Psoas muscle (tissue), 7 donors: ENCODE measurements at regions not wholly inside any gene's neighbourhood (a gene's known extent, or its start where the extent isn't known, plus 50 kb on each side); places are given as distances from the start of the nearest gene placed in this dataset.

Experiments
- ATAC-seq, 4 donors: fragments of 200-7000 bp; cut with Tn5 transposase; one replicate each; pipeline ENCODE4 v1.9.1; 2020; ENCODE audit warnings: moderate library complexity in 3 of 4, mild to moderate bottlenecking in 2 of 4
- DNase-seq, 2 donors: peaks; one replicate each; pipeline ENCODE4 v3.0.0-alpha.2; 2020
- H3K27ac ChIP-seq: fragments of 200-600 bp; one replicate; pipeline ENCODE4 v1.8.0; 2022
- H3K27me3 ChIP-seq, 3 donors: fragments of 200-600 bp in 1 of 3; one replicate each; pipeline versions ENCODE4 v1.6.1 to v1.8.0; 2013 to 2022; ENCODE audit warnings: low read length in 2 of 3, mild to moderate bottlenecking in 2 of 3, moderate library complexity in 1 of 3; ENCODE audit not compliant: insufficient read depth in 3 of 3
- H3K36me3 ChIP-seq, 2 donors: fragments of 200-600 bp in 1 of 2; one replicate each; pipeline versions ENCODE4 v1.6.1 to v1.8.0; 2013 to 2022; ENCODE audit warnings: low read depth in 1 of 2, mild to moderate bottlenecking in 1 of 2, moderate library complexity in 1 of 2; ENCODE audit not compliant: insufficient read depth in 1 of 2
- H3K4me1 ChIP-seq: fragments of 200-600 bp; one replicate; pipeline ENCODE4 v1.8.0; 2022
- H3K4me3 ChIP-seq: fragments of 200-600 bp; one replicate; pipeline ENCODE4 v1.8.0; 2022; ENCODE audit warnings: mild to moderate bottlenecking
- H3K9me3 ChIP-seq: fragments of 200-600 bp; one replicate; pipeline ENCODE4 v1.8.0; 2022
- WGBS, 3 donors: extraction: QIAGEN DNeasy Blood & Tissue Kit; methylation state at CpG; one replicate each; pipeline versions ENCODE4 v1.1.6 to v1.1.7; 2013; 5-methylcytosine and 5-hydroxymethylcytosine counted together
- intact Hi-C, 2 donors: fragments of 100-400 bp; cut with DNase I; formaldehyde crosslinking; loops; one replicate each; pipeline versions ENCODE4 v1.11.0 to v1.14.2; 2022
- TF ChIP-seq, protein P1 (sequence below): fragments of 200-600 bp; IDR thresholded peaks from one replicate; pipeline ENCODE4 v1.8.0; 2022; ENCODE audit warnings: antibody characterized with exemption
- donor health status: healthy with polysubstance abuse.
- donor health status: DM: no; HTN: no; CAD: no; lungs with moderate emphysema.
- donor health status: Bipolar disorder and iron deficiency.
- donor health status: healthy.
- donor health status: DM: yes; HTN: yes; CAD: no.
- donor health status: DM: no; HTN: no; CAD: no.
- donor health status: DM: yes; HTN: yes; CAD: no.

DNA sequence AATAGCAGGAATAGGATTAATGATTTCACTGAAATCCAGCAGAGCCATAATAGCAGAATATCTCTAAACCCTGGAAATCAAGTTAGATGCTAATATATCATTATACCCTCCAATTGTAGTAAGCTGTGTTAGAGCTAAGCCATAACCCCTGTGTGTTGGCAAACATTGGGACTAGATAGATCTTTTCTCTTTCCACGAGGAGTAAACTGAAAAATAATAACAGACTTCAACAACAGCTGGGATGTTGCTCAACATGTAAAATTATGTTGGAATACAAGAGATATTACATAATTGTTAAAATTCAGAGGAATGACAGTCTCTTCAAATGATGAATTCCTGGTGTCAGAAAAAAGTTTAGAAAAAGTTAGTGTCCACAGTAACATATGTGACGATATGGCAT lies 383.8 kb downstream of the SNAPC1 start:
- 58 to 76% (median 64%) methylated on average over 2 of the region's 2 CpGs for WGBS, 3 donors
- TF ChIP-seq, protein P1, sequence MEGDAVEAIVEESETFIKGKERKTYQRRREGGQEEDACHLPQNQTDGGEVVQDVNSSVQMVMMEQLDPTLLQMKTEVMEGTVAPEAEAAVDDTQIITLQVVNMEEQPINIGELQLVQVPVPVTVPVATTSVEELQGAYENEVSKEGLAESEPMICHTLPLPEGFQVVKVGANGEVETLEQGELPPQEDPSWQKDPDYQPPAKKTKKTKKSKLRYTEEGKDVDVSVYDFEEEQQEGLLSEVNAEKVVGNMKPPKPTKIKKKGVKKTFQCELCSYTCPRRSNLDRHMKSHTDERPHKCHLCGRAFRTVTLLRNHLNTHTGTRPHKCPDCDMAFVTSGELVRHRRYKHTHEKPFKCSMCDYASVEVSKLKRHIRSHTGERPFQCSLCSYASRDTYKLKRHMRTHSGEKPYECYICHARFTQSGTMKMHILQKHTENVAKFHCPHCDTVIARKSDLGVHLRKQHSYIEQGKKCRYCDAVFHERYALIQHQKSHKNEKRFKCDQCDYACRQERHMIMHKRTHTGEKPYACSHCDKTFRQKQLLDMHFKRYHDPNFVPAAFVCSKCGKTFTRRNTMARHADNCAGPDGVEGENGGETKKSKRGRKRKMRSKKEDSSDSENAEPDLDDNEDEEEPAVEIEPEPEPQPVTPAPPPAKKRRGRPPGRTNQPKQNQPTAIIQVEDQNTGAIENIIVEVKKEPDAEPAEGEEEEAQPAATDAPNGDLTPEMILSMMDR, result no peak
- intact Hi-C loops, result no loop called here
- no peak overlapping the region for H3K27ac ChIP-seq
- DNase-seq (no peak), ATAC-seq (no peak)
- no peaks in the 10 kb centered on the region for H3K36me3 ChIP-seq
- H3K9me3 ChIP-seq, result peaks cover 5% of the 10 kb centered on the region
- H3K27me3 ChIP-seq, result no peaks in the 10 kb centered on the region
- H3K4me1 ChIP-seq, result no peaks in the 10 kb centered on the region
- H3K4me3 ChIP-seq, result no peak overlapping the region

DNA sequence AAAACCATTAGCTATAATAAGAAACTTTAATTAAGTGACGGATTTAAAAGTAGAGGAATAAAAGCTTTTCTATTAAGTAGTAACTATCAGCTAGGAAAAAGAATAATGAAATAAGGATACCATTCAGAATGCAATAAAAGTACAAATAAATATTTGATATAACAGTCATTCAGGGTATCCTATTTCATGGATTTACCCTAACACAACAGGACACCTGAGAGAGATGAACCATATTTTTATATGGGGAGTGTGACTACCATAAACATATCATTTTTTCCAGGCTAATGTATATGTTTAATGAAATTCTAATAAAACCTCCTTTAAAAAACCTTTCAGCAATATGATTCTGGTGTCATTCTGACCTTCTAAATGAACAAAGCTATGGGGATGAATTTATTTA lies 393.8 kb downstream of the SNAPC1 start:
- Histone ChIP-seq H3K4me1 (no peaks in the 10 kb centered on the region), H3K4me3 (no peak overlapping the region), H3K9me3 (no peaks in the 10 kb centered on the region), H3K36me3 (no peaks in the 10 kb centered on the region), H3K27ac (no peak overlapping the region), H3K27me3 (no peaks in the 10 kb centered on the region)
- ATAC-seq (no peak), DNase-seq (no peak)
- intact Hi-C loops, result no loop called here
- WGBS, 3 donors, result 84 to 91% (median 90%) methylated on average over 1 of the region's 1 CpG
- TF ChIP-seq, protein P1, result no peak

DNA sequence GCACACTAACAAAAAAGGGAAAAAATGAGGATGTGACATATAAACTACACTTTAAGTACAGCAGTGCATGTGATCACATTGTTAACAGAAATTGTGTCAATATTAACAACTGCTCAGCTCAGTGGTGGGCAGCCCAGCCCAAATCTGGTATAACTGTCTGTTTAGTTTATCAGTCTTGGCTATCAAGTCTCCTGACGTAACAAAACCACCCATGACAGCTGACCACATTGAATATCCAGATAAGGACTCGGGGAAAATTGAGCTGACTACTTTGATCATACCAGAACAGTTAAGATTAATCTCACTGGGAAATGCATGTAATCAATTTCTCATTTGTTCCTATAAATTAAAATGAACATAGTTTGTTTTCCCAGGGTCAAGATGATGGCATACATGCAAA lies 396.6 kb downstream of the SNAPC1 start:
- 14 to 28% (median 18%) methylated on average over 2 of the region's 2 CpGs for WGBS, 3 donors
- ATAC-seq (no peak), DNase-seq (no peak)
- Histone ChIP-seq H3K4me1 (no peaks in the 10 kb centered on the region), H3K4me3 (no peak overlapping the region), H3K36me3 (no peaks in the 10 kb centered on the region), H3K9me3 (no peaks in the 10 kb centered on the region), H3K27ac (no peak overlapping the region), H3K27me3 (no peaks in the 10 kb centered on the region)
- intact Hi-C loops, result no loop called here
- TF ChIP-seq, protein P1, result no peak

DNA sequence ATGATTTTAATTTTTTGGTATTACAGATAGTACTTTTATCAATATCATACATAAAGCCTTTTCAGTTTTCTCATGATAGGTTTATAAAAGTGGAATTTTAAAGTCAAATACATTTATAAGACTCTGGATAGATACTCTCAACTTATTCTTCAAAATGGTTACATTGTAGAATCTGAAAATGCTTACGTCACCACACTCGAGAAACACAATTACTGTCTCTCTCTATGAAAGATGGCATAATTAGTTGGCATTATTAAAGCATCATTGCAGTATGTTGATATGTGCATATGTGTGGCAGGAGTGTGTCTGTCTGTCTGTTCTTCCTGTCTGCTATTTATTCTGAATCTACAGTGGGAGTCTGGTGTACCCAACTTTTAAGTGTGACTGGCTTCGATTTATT lies 397.1 kb downstream of the SNAPC1 start:
- Histone ChIP-seq H3K9me3 (no peaks in the 10 kb centered on the region), H3K4me1 (no peaks in the 10 kb centered on the region), H3K4me3 (no peak overlapping the region), H3K27me3 (no peaks in the 10 kb centered on the region), H3K36me3 (no peaks in the 10 kb centered on the region), H3K27ac (no peak overlapping the region)
- 83 to 87% (median 84%) methylated on average over 3 of the region's 3 CpGs for WGBS, 3 donors
- intact Hi-C loops, result no loop called here
- DNase-seq (no peak), ATAC-seq (no peak)
- TF ChIP-seq, protein P1, result no peak

DNA sequence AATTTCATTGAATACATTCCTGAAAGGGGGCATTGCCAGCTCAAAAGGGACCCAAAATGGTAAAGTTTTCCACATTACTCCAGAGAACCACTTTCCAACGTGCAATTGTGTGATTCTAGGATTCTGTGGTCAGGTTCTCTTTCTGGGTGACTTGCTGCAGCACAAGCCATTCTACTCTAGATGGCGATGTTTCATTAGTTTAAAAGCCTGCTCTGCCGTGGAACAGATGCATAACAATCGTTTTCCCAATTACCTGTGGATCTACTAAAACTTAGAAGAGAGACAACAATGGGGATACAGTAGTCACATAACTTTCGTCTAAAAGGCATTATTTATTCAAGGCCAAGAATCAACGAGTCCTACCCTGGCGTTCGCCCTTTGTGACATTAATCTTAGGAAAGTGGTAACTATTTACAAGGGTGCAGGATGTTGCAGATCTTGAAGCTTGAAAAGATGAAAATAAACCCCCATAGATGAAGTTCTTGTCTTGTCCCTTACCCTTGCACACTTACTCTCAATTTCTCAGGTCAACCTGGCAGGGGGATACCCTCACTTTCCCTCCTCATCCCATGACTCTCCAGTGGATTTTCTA lies 400.9 kb downstream of the SNAPC1 start:
- no peaks in the 10 kb centered on the region for H3K9me3 ChIP-seq
- no peaks in the 10 kb centered on the region for H3K4me1 ChIP-seq
- TF ChIP-seq, protein P1, result peak; percentile 59
- intact Hi-C loops, result loop anchor here (5.0 to 10.0 kb wide), 3 partner anchors 882 to 1119 kb away; partner anchors contain the start of gene KCNH5 (in 1 of the 2)
- DNase-seq (no peak), ATAC-seq (peak in 1 of 4 donors; percentile 54)
- no peaks in the 10 kb centered on the region for H3K27me3 ChIP-seq
- no peak overlapping the region for H3K27ac ChIP-seq
- WGBS, 3 donors, result 15 to 19% (median 17%) methylated on average over 8 of the region's 8 CpGs
- H3K4me3 ChIP-seq, result no peak overlapping the region
- H3K36me3 ChIP-seq, result no peaks in the 10 kb centered on the region
